Caco-2 (cell line): ENCODE measurements at regions not wholly inside any gene's neighbourhood (a gene's known extent, or its start where the extent isn't known, plus 50 kb on each side); places are given as distances from the start of the nearest gene placed in this dataset.

Experiments
- BruUV-seq: library from RNA; stranded (reverse); fragments of 400-500 nt; replicated peaks from 2 replicates; lab custom pipeline; 2021; lab: Mats Ljungman, UMichigan
- CTCF ChIA-PET: fragments of 300-600 bp; sonication (Branson Sonifier 250); formaldehyde crosslinking; loops from one replicate; lab custom pipeline; 2022; ENCODE audit warnings: antibody characterized with exemption; lab: Charles Lee
- POLR2A ChIA-PET: fragments of 300-600 bp; sonication (Branson Sonifier 250); formaldehyde crosslinking; loops from one replicate; lab custom pipeline; 2022; ENCODE audit warnings: antibody characterized with exemption; lab: Charles Lee
- DNase-seq, 2 experiments: peaks; one replicate each; pipeline versions ENCODE4 v3.0.0 to v3.0.0-alpha.2; 2020 to 2022
- H3K27me3 ChIP-seq: replicated peaks from 2 replicates; pipeline ENCODE4 v1.6.0; 2011; ENCODE audit warnings: low read length; ENCODE audit not compliant: control insufficient read depth, insufficient read depth
- H3K36me3 ChIP-seq: 2 replicates; pipeline ENCODE4 v1.5.1; 2011; ENCODE audit warnings: low read length; ENCODE audit not compliant: control insufficient read depth, insufficient read depth
- H3K4me1 ChIP-seq: fragments of 250-450 bp; sonication (Bioruptor Pico); 2 replicates; pipeline ENCODE4 v1.5.1; 2020; ENCODE audit warnings: mild to moderate bottlenecking
- H3K4me3 ChIP-seq: 2 replicates; pipeline ENCODE4 v1.5.1; 2011; ENCODE audit warnings: low read depth, mild to moderate bottlenecking, control low read depth, low read length
- H3K9me3 ChIP-seq: fragments of 250-450 bp; sonication (Bioruptor Pico); 2 replicates; pipeline ENCODE4 v1.5.1; 2020; ENCODE audit warnings: mild to moderate bottlenecking, moderate library complexity
- H3K27ac Mint-ChIP-seq: one replicate; pipeline ENCODE4 v1.8.0; 2022; ENCODE audit warnings: mixed read lengths; ENCODE audit not compliant: unreplicated experiment
- H3K27me3 Mint-ChIP-seq: one replicate; pipeline ENCODE4 v1.8.0; 2022; ENCODE audit warnings: mixed read lengths; ENCODE audit not compliant: insufficient read depth, unreplicated experiment
- H3K36me3 Mint-ChIP-seq: one replicate; pipeline ENCODE4 v1.8.0; 2022; ENCODE audit warnings: mild to moderate bottlenecking, mixed read lengths; ENCODE audit not compliant: insufficient read depth, unreplicated experiment
- H3K4me1 Mint-ChIP-seq: one replicate; pipeline ENCODE4 v1.8.0; 2022; ENCODE audit warnings: low read depth, mixed read lengths; ENCODE audit not compliant: unreplicated experiment
- H3K4me3 Mint-ChIP-seq: one replicate; pipeline ENCODE4 v1.8.0; 2022; ENCODE audit warnings: mild to moderate bottlenecking, moderate library complexity, mixed read lengths; ENCODE audit not compliant: unreplicated experiment
- H3K9me3 Mint-ChIP-seq: one replicate; pipeline ENCODE4 v1.8.0; 2022; ENCODE audit warnings: mixed read lengths; ENCODE audit not compliant: unreplicated experiment
- CTCF ChIP-seq, 2 experiments: fragments of 200-600 bp in 1 of 2; IDR thresholded peaks; 1 replicate in 1 of 2; 2 replicates in 1 of 2; pipeline versions ENCODE4 v1.5.1 to v1.8.0; 2011 to 2022; ENCODE audit warnings: antibody characterized with exemption in 1 of 2, control low read depth in 1 of 2, inconsistent platforms in 1 of 2, low read depth in 1 of 2, low read length in 1 of 2, mild to moderate bottlenecking in 1 of 2, moderate library complexity in 1 of 2; ENCODE audit not compliant: insufficient read depth in 1 of 2, severe bottlenecking in 1 of 2, unreplicated experiment in 1 of 2
- intact Hi-C: fragments of 100-400 bp; cut with micrococcal nuclease; formaldehyde crosslinking; loops from one replicate; pipeline ENCODE4 v1.10.0; 2022; ENCODE audit not compliant: unreplicated experiment

- Mint-ChIP-seq H3K27ac (no peak overlapping the region), H3K9me3 (no peaks in the 10 kb centered on the region), H3K36me3 (peaks cover 10% of the 10 kb centered on the region), H3K4me1 (peaks cover 51% of the 10 kb centered on the region), H3K27me3 (no peaks in the 10 kb centered on the region), H3K4me3 (no peak overlapping the region)
- Histone ChIP-seq H3K4me1 (peaks cover 47% of the 10 kb centered on the region), H3K27me3 (no peaks in the 10 kb centered on the region), H3K4me3 (no peak overlapping the region), H3K36me3 (no peaks in the 10 kb centered on the region), H3K9me3 (no peaks in the 10 kb centered on the region)
- ChIA-PET POLR2A (no interaction called here), CTCF (no interaction called here)
- intact Hi-C loops, result no loop called here
- no peak for TF ChIP-seq CTCF (IDR thresholded peaks at IDR 0.05; ENCODE audit: insufficient read depth in 1 of 2, low read depth in 1 of 2, low read length in 1 of 2, severe bottlenecking in 1 of 2, unreplicated experiment in 1 of 2)
- no peak for DNase-seq
- no TSS peak for BruUV-seq
These were observed 59.4 kb upstream of the BZW1 start for GRCh38 chr2:200752332-200752731.

GRCh38 chr2:200752835-200753234 is 58.9 kb upstream of the BZW1 start:
- intact Hi-C loops, result no loop called here
- Mint-ChIP-seq H3K4me1 (peaks cover 47% of the 10 kb centered on the region), H3K36me3 (peaks cover 5% of the 10 kb centered on the region), H3K9me3 (no peaks in the 10 kb centered on the region), H3K4me3 (no peak overlapping the region), H3K27me3 (no peaks in the 10 kb centered on the region), H3K27ac (no peak overlapping the region)
- Histone ChIP-seq H3K4me3 (no peak overlapping the region), H3K36me3 (no peaks in the 10 kb centered on the region), H3K9me3 (no peaks in the 10 kb centered on the region), H3K4me1 (peaks cover 47% of the 10 kb centered on the region), H3K27me3 (no peaks in the 10 kb centered on the region)
- BruUV-seq, result no TSS peak
- CTCF ChIA-PET, result no interaction called here
- DNase-seq, result no peak
- no peak for TF ChIP-seq CTCF (IDR thresholded peaks at IDR 0.05; ENCODE audit: insufficient read depth in 1 of 2, low read depth in 1 of 2, low read length in 1 of 2, severe bottlenecking in 1 of 2, unreplicated experiment in 1 of 2)
- POLR2A ChIA-PET, result no interaction called here

- intact Hi-C loops, result loop anchor here (1.0 to 5.0 kb wide), 5 partner anchors 8 to 106 kb away; partner anchors contain the start of genes BZW1 and CLK1
- no peaks in the 10 kb centered on the region for H3K27me3 Mint-ChIP-seq
- peak overlapping the region; percentile 80 for H3K27ac Mint-ChIP-seq
- CTCF ChIA-PET, result interaction anchor here (0.6 to 1.9 kb wide), 7 partner anchors 9 to 53 kb away, joined by 3 to 15 read pairs (median 6); no protein-coding TSS in a partner anchor
- H3K36me3 Mint-ChIP-seq, result peaks cover 7% of the 10 kb centered on the region
- peaks cover 51% of the 10 kb centered on the region for H3K4me1 ChIP-seq
- H3K36me3 ChIP-seq, result no peaks in the 10 kb centered on the region
- H3K9me3 ChIP-seq, result no peaks in the 10 kb centered on the region
- no peak overlapping the region for H3K4me3 ChIP-seq
- DNase-seq, result peak; percentile 85 to 90
- POLR2A ChIA-PET, result interaction anchor here (0.6 to 1.5 kb wide), 5 partner anchors 9 to 108 kb away, joined by 3 to 20 read pairs (median 4); partner anchors contain the start of gene CLK1
- TF ChIP-seq CTCF (IDR thresholded peaks at IDR 0.05; ENCODE audit: insufficient read depth in 1 of 2, low read depth in 1 of 2, low read length in 1 of 2, severe bottlenecking in 1 of 2, unreplicated experiment in 1 of 2), result no peak
- H3K4me3 Mint-ChIP-seq, result peak overlapping the region; percentile 65
- no TSS peak for BruUV-seq
- H3K27me3 ChIP-seq, result no peaks in the 10 kb centered on the region
- peaks cover 54% of the 10 kb centered on the region for H3K4me1 Mint-ChIP-seq
- no peaks in the 10 kb centered on the region for H3K9me3 Mint-ChIP-seq
These were observed 54.9 kb upstream of the BZW1 start for GRCh38 chr2:200756618-200757321.
